ENCODE measurements at regions not wholly inside any gene's neighbourhood (a gene's known extent, or its start where the extent isn't known, plus 50 kb on each side); places are given as distances from the start of the nearest gene placed in this dataset.

GRCh38 chr10:29881811-29882210 lies 177.6 kb downstream of the JCAD start:
- TF ChIP-seq CTCF (conservative IDR thresholded peaks at IDR 0.05 in 1 of 2, IDR thresholded peaks at IDR 0.05 in 1 of 2; ENCODE audit: low read depth in 1 of 2, low read length in 2 of 2) (no peak), EZH2 (IDR thresholded peaks at IDR 0.05; ENCODE audit: low read length, missing control alignments) (no peak)

All from fibroblast of lung (primary cell).